ENCODE measurements at regions not wholly inside any gene's neighbourhood (a gene's known extent, or its start where the extent isn't known, plus 50 kb on each side); places are given as distances from the start of the nearest gene placed in this dataset.

DNA sequence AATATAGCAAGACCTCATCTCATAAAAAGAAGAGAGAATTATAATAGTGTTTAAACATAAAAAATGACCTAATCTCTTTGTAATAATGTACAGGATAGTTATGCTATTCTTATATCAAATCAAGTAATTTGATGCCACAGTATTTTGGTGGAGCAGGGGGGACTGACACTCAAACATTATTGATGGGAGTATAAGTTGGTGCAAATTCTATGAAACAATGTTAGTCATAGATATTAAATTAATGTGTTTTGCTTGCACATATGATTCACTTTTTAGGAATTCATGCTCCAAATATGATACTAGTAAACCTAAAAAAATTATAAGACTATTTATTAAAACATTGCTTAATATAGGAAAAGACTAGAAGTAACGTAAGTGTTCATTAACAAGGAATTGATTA, 256.1 kb upstream of the SYT4 start:
- no peak for TF ChIP-seq SPI1 (IDR thresholded peaks at IDR 0.05; ENCODE audit: borderline replicate concordance, low read depth)
- TF ChIP-seq, protein P1, sequence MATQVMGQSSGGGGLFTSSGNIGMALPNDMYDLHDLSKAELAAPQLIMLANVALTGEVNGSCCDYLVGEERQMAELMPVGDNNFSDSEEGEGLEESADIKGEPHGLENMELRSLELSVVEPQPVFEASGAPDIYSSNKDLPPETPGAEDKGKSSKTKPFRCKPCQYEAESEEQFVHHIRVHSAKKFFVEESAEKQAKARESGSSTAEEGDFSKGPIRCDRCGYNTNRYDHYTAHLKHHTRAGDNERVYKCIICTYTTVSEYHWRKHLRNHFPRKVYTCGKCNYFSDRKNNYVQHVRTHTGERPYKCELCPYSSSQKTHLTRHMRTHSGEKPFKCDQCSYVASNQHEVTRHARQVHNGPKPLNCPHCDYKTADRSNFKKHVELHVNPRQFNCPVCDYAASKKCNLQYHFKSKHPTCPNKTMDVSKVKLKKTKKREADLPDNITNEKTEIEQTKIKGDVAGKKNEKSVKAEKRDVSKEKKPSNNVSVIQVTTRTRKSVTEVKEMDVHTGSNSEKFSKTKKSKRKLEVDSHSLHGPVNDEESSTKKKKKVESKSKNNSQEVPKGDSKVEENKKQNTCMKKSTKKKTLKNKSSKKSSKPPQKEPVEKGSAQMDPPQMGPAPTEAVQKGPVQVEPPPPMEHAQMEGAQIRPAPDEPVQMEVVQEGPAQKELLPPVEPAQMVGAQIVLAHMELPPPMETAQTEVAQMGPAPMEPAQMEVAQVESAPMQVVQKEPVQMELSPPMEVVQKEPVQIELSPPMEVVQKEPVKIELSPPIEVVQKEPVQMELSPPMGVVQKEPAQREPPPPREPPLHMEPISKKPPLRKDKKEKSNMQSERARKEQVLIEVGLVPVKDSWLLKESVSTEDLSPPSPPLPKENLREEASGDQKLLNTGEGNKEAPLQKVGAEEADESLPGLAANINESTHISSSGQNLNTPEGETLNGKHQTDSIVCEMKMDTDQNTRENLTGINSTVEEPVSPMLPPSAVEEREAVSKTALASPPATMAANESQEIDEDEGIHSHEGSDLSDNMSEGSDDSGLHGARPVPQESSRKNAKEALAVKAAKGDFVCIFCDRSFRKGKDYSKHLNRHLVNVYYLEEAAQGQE (IDR thresholded peaks at IDR 0.05; ENCODE audit: insufficient replicate concordance, low read depth) = no peak
- TF ChIP-seq POLR2AphosphoS5 (IDR thresholded peaks at IDR 0.05; ENCODE audit: low read depth) = no peak
- TF ChIP-seq, protein P2, sequence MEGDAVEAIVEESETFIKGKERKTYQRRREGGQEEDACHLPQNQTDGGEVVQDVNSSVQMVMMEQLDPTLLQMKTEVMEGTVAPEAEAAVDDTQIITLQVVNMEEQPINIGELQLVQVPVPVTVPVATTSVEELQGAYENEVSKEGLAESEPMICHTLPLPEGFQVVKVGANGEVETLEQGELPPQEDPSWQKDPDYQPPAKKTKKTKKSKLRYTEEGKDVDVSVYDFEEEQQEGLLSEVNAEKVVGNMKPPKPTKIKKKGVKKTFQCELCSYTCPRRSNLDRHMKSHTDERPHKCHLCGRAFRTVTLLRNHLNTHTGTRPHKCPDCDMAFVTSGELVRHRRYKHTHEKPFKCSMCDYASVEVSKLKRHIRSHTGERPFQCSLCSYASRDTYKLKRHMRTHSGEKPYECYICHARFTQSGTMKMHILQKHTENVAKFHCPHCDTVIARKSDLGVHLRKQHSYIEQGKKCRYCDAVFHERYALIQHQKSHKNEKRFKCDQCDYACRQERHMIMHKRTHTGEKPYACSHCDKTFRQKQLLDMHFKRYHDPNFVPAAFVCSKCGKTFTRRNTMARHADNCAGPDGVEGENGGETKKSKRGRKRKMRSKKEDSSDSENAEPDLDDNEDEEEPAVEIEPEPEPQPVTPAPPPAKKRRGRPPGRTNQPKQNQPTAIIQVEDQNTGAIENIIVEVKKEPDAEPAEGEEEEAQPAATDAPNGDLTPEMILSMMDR (IDR thresholded peaks at IDR 0.05; ENCODE audit: insufficient read depth, low read length) = no peak
- no peak for TF ChIP-seq GABPA (IDR thresholded peaks at IDR 0.05; ENCODE audit: low read depth)
- Histone ChIP-seq H3K27ac (replicated peaks) (no peak overlapping the region), H3K4me3 (replicated peaks; ENCODE audit: insufficient read depth, low read length) (no peak overlapping the region)

DNA sequence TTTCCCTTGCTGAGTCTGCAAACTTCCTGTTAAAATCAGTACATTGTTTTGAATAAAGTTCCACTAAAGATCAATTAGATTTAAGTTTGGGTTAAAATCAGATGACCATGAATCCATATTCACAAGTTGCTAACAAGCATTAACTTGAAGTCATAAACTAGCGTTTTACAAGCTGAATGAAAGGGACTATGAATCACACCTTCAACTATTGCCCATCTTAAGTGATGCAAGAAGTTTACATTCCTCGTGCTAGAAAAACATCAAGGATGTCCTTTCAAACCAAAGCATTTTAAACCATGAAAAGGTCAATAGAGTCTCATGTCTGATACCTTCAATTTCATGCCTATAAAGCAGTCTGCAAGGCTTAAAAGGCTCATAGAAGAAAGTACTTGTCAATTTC, 257.2 kb upstream of the SYT4 start:
- Histone ChIP-seq H3K27me3 (ENCODE audit: insufficient read depth, poor library complexity, severe bottlenecking) (no peaks in the 10 kb centered on the region), H3K27ac (replicated peaks) (no peak overlapping the region), H3K4me3 (replicated peaks; ENCODE audit: insufficient read depth, low read length) (no peak overlapping the region)
- TF ChIP-seq, protein P1 (IDR thresholded peaks at IDR 0.05; ENCODE audit: insufficient replicate concordance, low read depth) = no peak
- TF ChIP-seq POLR2AphosphoS5 (IDR thresholded peaks at IDR 0.05; ENCODE audit: low read depth) (no peak), GABPA (IDR thresholded peaks at IDR 0.05; ENCODE audit: low read depth) (no peak), SPI1 (IDR thresholded peaks at IDR 0.05; ENCODE audit: borderline replicate concordance, low read depth) (no peak)
- TF ChIP-seq, protein P2 (IDR thresholded peaks at IDR 0.05; ENCODE audit: insufficient read depth, low read length) = no peak
- DNase-seq (ENCODE audit: low read depth in 1 of 2, low spot score in 1 of 2) = no peak

More for the DNA sequence above, 256.1 kb upstream of the SYT4 start:
- DNase-seq (ENCODE audit: low read depth in 1 of 2, low spot score in 1 of 2) = no peak
- H3K27me3 ChIP-seq (ENCODE audit: insufficient read depth, poor library complexity, severe bottlenecking) = no peaks in the 10 kb centered on the region

DNA sequence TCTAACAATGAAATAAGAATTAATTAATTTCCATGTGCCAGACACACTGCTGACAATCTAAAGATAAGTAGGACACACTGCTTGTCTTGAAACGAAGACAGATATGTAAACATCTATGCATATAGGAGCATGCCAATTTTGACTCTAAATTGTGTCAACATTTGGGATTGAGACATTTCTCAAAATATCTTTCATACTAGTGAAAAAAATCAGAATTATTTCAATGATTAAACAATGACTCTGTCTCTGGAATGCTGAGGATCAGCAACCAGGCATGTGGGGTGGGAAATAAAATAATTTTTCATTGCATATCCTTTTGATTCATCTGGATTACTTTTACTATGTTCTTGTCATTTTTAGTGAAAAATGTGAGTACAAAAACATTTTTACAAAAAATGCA, 262.6 kb upstream of the SYT4 start:
- no peak for TF ChIP-seq GABPA (IDR thresholded peaks at IDR 0.05; ENCODE audit: low read depth)
- TF ChIP-seq, protein P2 (IDR thresholded peaks at IDR 0.05; ENCODE audit: insufficient read depth, low read length) = no peak
- no peak for TF ChIP-seq SPI1 (IDR thresholded peaks at IDR 0.05; ENCODE audit: borderline replicate concordance, low read depth)
- TF ChIP-seq, protein P1 (IDR thresholded peaks at IDR 0.05; ENCODE audit: insufficient replicate concordance, low read depth) = no peak
- TF ChIP-seq POLR2AphosphoS5 (IDR thresholded peaks at IDR 0.05; ENCODE audit: low read depth) = no peak
- no peak overlapping the region for H3K27ac ChIP-seq (replicated peaks)
- DNase-seq (ENCODE audit: low read depth in 1 of 2, low spot score in 1 of 2) = no peak
- H3K4me3 ChIP-seq (replicated peaks; ENCODE audit: insufficient read depth, low read length) = no peak overlapping the region
- H3K27me3 ChIP-seq (ENCODE audit: insufficient read depth, poor library complexity, severe bottlenecking) = no peaks in the 10 kb centered on the region

All from HL-60 (cell line).